GM18907 (cell line): ENCODE measurements at regions not wholly inside any gene's neighbourhood (a gene's known extent, or its start where the extent isn't known, plus 50 kb on each side); places are given as distances from the start of the nearest gene placed in this dataset.

Source experiments
- ATAC-seq: cut with Tn5 transposase; IDR thresholded peaks from one replicate; pipeline ENCODE4 v1.9.1; 2021; ENCODE audit warnings: mild to moderate bottlenecking, moderate library complexity; ENCODE audit not compliant: unreplicated experiment

DNA sequence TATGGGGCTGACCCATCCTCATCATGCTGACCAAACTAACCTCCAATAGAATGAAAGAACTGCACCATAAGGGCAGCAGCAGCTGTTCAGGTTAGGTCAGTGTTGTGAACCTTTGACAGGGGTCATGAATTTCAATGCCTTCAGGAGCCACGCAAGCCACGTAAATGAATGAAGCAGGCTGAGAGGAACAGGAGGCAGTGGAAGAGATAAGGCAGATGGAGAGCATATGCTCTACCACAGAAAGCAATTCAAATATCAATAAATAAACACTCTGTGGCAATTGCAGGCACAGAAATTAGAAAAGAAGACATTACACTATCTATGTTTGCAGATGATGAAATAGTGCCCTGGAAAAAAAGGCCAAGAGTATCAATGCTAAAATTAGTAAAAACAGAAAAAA, 56.3 kb downstream of the SCG2 start:
- ATAC-seq, result no peak
